ENCODE measurements at regions not wholly inside any gene's neighbourhood (a gene's known extent, or its start where the extent isn't known, plus 50 kb on each side); places are given as distances from the start of the nearest gene placed in this dataset. TPM values are rescaled to one million over a fixed set of nuclear protein-coding genes. Genes with fewer than 3 reads are reported as not detected.

GRCh38 chr7:50832744-50833143, 50.0 kb upstream of the GRB10 start:
- no peaks in the 10 kb centered on the region for H3K4me1 ChIP-seq (ENCODE audit: control insufficient read depth in 4 of 4, insufficient read depth in 4 of 4, low read length in 3 of 4)
- no peak overlapping the region for H3K4me3 ChIP-seq (ENCODE audit: low read depth in 1 of 3, low read length in 3 of 3)
- H3K36me3 ChIP-seq (ENCODE audit: control insufficient read depth in 4 of 4, insufficient read depth in 3 of 4, low read depth in 1 of 4, low read length in 3 of 4), result no peaks in the 10 kb centered on the region
- no peak overlapping the region for H3K27ac ChIP-seq (ENCODE audit: low read depth in 1 of 2, low read length in 2 of 2)
- H3K9me3 ChIP-seq (ENCODE audit: control insufficient read depth in 4 of 4, low read length in 3 of 4), result no peaks in the 10 kb centered on the region
- H3K27me3 ChIP-seq (ENCODE audit: control insufficient read depth in 4 of 4, insufficient read depth in 4 of 4, low read length in 3 of 4), result no peaks in the 10 kb centered on the region
- no peak for DNase-seq (ENCODE audit: low spot score)
- 60% methylated on average over 3 of the region's 3 CpGs for WGBS
- TF ChIP-seq SP1 (IDR thresholded peaks at IDR 0.05) (no peak), EGR1 (IDR thresholded peaks at IDR 0.05; ENCODE audit: low read depth in 2 of 2) (no peak), YY1 (IDR thresholded peaks at IDR 0.05) (no peak)
- H3K9ac ChIP-seq (ENCODE audit: low read depth in 1 of 2, low read length in 2 of 2), result no peak overlapping the region

Small RNAs in the stretch of these regions (small RNA-seq; reads per million reads assigned to genes)
- gene AC009296.1 (not detected), gene RF00394 (not detected)

Measured in liver (tissue), 8 donors.